ENCODE measurements at regions not wholly inside any gene's neighbourhood (a gene's known extent, or its start where the extent isn't known, plus 50 kb on each side); places are given as distances from the start of the nearest gene placed in this dataset.
"Not testable (repeated sequence)": the region's sequence is repeated elsewhere in the genome, so short reads cannot be mapped to it uniquely, and the experiment has no call there.

DNA sequence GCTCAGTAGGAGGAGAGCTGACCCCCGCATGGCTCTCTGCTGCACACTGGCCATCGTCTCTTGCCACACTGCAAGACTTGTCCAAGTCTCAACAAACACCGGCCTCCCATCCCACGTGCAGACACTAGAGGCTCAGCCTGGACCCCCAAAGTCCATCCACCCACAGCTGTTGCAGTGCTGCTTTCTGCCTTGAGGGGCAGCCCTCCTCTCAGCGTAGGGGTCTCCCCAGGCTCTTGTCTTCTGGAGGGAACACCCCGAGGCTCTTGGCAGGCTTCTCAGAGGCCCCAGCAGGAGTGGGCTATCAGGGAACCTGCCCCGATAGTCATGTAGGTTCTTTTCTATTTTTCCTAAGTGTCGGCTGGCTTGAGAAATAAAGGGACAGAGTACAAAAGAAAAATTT lies 75.5 kb upstream of the MTLN start:
- CTCF ChIA-PET = not testable (repeated sequence)

DNA sequence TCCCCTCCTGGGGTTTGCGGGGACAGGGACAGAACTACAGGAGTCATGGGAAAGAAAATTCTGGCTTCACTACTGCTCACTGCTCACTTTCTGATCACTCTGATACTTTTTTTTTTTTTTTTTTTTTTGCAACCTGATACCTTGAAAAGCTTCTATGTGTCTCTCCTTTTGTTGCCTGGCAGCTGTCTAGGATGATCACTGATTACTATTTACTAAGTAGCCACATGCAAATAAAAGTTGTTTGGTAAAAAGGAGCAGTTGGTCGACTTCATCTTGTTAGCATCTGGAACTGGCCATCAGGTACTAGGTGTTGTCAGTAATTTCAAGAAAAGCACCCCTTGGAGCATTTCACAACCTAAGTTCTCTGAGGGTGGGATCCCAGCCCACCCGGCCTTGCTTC lies 74.9 kb upstream of the MTLN start:
- H3K27me3 Mint-ChIP-seq, POLR2A ChIA-PET, H3K4me3 Mint-ChIP-seq: not testable (repeated sequence)

More for the DNA sequence above, 75.5 kb upstream of the MTLN start:
- DNase-seq; POLR2A ChIA-PET; H3K4me1 Mint-ChIP-seq; H3K27me3 ChIP-seq (ENCODE audit: insufficient read depth, low read length, poor library complexity, severe bottlenecking); H3K4me3 Mint-ChIP-seq; H3K4me1 ChIP-seq (ENCODE audit: insufficient read depth, low read length); H3K9me3 ChIP-seq (ENCODE audit: low read length); H3K27ac ChIP-seq (ENCODE audit: low read depth, low read length); H3K36me3 Mint-ChIP-seq; H3K27me3 Mint-ChIP-seq; H3K36me3 ChIP-seq (ENCODE audit: insufficient read depth, low read length); H3K27ac Mint-ChIP-seq; H3K9me3 Mint-ChIP-seq; H3K4me3 ChIP-seq (ENCODE audit: low read length): not testable (repeated sequence)

DNA sequence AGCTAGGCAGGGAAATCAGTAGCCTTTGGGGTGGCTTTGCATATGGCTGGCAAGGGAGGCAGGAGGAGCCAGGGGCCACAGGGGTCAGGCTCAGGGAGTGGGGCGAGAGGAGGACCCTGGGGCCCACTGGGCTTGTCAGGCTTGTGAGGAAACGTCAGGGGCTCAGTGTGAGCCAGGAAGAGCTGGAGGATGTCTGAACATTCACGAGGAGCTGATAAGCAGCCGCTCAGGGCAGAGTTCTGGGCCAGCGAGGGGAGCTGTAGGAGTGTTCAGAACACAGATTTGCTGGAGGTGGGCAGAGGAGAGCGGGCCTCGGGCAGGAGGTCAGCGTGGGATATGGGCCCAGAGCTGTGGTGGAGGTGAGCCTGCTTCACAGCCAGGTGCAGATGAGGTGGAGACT lies 72.7 kb upstream of the MTLN start:
- POLR2A ChIA-PET; H3K4me3 Mint-ChIP-seq; H3K4me1 ChIP-seq (ENCODE audit: insufficient read depth, low read length); H3K27ac ChIP-seq (ENCODE audit: low read depth, low read length); H3K27me3 ChIP-seq (ENCODE audit: insufficient read depth, low read length, poor library complexity, severe bottlenecking); H3K9me3 ChIP-seq (ENCODE audit: low read length); H3K4me1 Mint-ChIP-seq; CTCF ChIA-PET; DNase-seq; H3K9me3 Mint-ChIP-seq; H3K36me3 Mint-ChIP-seq; H3K27ac Mint-ChIP-seq; H3K36me3 ChIP-seq (ENCODE audit: insufficient read depth, low read length); H3K27me3 Mint-ChIP-seq; H3K4me3 ChIP-seq (ENCODE audit: low read length): not testable (repeated sequence)

More for the DNA sequence above, 74.9 kb upstream of the MTLN start:
- H3K27ac ChIP-seq (ENCODE audit: low read depth, low read length); CTCF ChIA-PET; H3K27me3 ChIP-seq (ENCODE audit: insufficient read depth, low read length, poor library complexity, severe bottlenecking); H3K9me3 ChIP-seq (ENCODE audit: low read length); H3K36me3 Mint-ChIP-seq; H3K9me3 Mint-ChIP-seq; DNase-seq; H3K36me3 ChIP-seq (ENCODE audit: insufficient read depth, low read length); H3K27ac Mint-ChIP-seq; H3K4me1 Mint-ChIP-seq; H3K4me3 ChIP-seq (ENCODE audit: low read length); H3K4me1 ChIP-seq (ENCODE audit: insufficient read depth, low read length): not testable (repeated sequence)

DNA sequence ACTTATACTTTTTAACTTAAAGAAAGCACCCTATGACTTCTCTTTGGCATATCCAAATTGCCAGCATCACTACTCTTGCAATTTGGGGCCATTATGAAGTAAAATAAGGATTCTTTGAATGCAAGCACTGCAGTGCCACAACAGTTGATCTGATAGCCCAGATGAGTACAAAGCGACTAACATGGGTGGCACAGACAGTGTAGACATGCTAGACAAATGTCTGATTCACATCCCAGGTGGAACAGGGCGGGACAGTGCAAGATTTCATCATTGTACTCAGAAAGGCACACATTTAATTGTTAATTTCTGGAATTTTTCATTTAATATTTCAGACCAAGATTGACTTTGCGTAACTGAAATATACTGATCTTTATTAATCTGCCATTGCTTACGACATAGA lies 68.5 kb upstream of the MTLN start:
- CTCF ChIA-PET; H3K4me3 ChIP-seq (ENCODE audit: low read length); DNase-seq; H3K4me3 Mint-ChIP-seq; H3K4me1 ChIP-seq (ENCODE audit: insufficient read depth, low read length); H3K27me3 Mint-ChIP-seq; H3K27ac ChIP-seq (ENCODE audit: low read depth, low read length); H3K27ac Mint-ChIP-seq; H3K36me3 ChIP-seq (ENCODE audit: insufficient read depth, low read length); POLR2A ChIA-PET; H3K9me3 ChIP-seq (ENCODE audit: low read length); H3K9me3 Mint-ChIP-seq; H3K36me3 Mint-ChIP-seq; H3K4me1 Mint-ChIP-seq; H3K27me3 ChIP-seq (ENCODE audit: insufficient read depth, low read length, poor library complexity, severe bottlenecking): not testable (repeated sequence)

DNA sequence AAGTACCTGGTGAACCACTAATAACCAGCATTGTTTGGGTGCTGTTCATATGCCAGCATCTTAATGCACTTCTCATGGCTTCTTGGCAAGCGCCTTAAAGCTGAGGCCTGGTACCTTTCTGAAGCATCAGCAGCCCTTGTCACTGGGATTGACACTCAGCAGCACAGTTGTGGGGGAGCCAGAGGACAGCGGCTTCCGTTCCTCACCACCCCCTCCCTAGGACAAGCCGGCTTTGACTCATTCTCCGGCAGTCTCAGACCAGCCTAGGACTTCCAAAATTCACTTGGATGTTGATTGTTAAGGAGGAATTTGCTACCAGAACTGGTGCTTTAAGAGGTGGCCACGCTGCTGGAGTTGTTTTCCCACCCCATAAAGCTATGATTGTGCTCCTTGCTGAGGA lies 64.7 kb upstream of the MTLN start:
- H3K27me3 ChIP-seq (ENCODE audit: insufficient read depth, low read length, poor library complexity, severe bottlenecking); H3K27ac ChIP-seq (ENCODE audit: low read depth, low read length); H3K27ac Mint-ChIP-seq; H3K4me1 Mint-ChIP-seq; CTCF ChIA-PET; POLR2A ChIA-PET; DNase-seq; H3K36me3 Mint-ChIP-seq; H3K27me3 Mint-ChIP-seq; H3K4me1 ChIP-seq (ENCODE audit: insufficient read depth, low read length); H3K4me3 Mint-ChIP-seq; H3K36me3 ChIP-seq (ENCODE audit: insufficient read depth, low read length); H3K9me3 ChIP-seq (ENCODE audit: low read length); H3K4me3 ChIP-seq (ENCODE audit: low read length); H3K9me3 Mint-ChIP-seq: not testable (repeated sequence)

DNA sequence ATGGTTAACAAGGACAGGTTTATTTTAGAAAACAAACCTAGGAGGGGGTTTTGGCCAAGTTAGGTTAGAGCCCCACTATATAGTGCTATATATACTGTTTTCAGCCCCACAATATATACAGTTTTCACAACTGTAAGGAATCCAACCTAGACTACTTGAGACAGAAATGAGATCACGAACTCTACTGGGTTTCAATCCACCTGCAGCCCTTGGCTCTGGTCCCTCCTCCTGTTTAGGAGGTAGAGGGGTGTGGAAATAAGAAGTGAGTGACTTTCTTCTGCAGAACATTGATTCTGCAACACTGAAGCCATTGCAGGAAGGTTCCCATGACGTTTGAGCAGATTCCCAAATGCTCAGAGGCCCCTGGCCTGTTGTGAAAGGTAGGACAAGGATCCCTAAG lies 63.7 kb upstream of the MTLN start:
- H3K4me3 Mint-ChIP-seq, POLR2A ChIA-PET: not testable (repeated sequence)

DNA sequence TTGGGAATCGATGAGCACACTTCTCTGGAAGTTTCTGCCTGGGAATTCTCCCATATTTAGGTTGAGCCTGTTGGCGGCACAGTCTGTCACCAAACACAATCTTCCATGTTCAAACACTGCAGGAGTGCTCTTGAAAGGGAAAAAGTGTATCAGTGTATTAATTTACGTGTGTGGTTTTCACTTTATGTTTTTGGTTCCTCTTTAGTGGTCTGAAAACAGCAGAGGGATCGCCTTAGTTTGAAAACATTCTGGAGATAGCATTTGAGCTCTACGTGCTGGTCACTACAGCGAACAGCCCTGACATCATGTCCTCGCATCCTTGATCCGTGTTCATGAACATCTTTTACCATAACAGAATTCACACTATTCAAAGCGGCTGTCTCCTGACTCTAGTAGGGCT lies 57.3 kb upstream of the MTLN start:
- DNase-seq; H3K4me1 ChIP-seq (ENCODE audit: insufficient read depth, low read length); H3K27me3 Mint-ChIP-seq; H3K27ac Mint-ChIP-seq; H3K4me1 Mint-ChIP-seq; H3K36me3 ChIP-seq (ENCODE audit: insufficient read depth, low read length); H3K27ac ChIP-seq (ENCODE audit: low read depth, low read length); H3K9me3 ChIP-seq (ENCODE audit: low read length); H3K27me3 ChIP-seq (ENCODE audit: insufficient read depth, low read length, poor library complexity, severe bottlenecking); H3K9me3 Mint-ChIP-seq; H3K4me3 ChIP-seq (ENCODE audit: low read length); H3K4me3 Mint-ChIP-seq; CTCF ChIA-PET; POLR2A ChIA-PET; H3K36me3 Mint-ChIP-seq: not testable (repeated sequence)

More for the DNA sequence above, 63.7 kb upstream of the MTLN start:
- H3K27ac ChIP-seq (ENCODE audit: low read depth, low read length); H3K36me3 ChIP-seq (ENCODE audit: insufficient read depth, low read length); H3K36me3 Mint-ChIP-seq; H3K9me3 ChIP-seq (ENCODE audit: low read length); H3K27ac Mint-ChIP-seq; H3K4me1 ChIP-seq (ENCODE audit: insufficient read depth, low read length); H3K4me1 Mint-ChIP-seq; H3K27me3 Mint-ChIP-seq; H3K4me3 ChIP-seq (ENCODE audit: low read length); DNase-seq; CTCF ChIA-PET; H3K27me3 ChIP-seq (ENCODE audit: insufficient read depth, low read length, poor library complexity, severe bottlenecking); H3K9me3 Mint-ChIP-seq: not testable (repeated sequence)

DNA sequence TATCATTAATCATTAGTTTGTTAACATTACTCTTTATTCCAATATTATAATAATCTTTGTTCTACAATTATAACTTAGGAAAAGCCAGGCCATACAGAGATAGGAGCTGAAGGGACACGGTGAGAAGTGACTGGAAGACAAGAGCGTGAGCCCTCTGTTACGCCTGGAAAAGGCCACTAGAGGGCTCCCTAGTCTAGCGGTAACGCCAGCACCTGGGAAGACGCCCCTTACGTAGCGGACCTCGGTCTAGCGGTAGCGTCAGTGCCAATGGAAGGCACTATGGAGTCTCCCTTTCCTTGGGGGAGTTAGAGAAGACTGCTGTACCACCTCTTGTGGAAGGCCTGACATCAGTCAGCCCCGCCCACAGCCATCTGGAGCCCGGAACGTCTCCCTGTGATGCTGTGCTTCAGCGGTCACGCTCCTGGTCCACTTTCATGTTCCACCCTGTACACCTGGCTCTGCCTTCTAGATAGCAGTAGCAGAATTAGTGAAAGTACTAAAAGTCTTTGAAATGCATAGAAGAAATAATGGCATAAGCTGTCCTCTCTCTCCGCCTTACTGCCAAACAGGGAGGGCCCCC lies 55.6 kb upstream of the MTLN start:
- H3K27me3 Mint-ChIP-seq; DNase-seq; H3K27ac ChIP-seq (ENCODE audit: low read depth, low read length); H3K27me3 ChIP-seq (ENCODE audit: insufficient read depth, low read length, poor library complexity, severe bottlenecking); H3K4me1 Mint-ChIP-seq; H3K4me1 ChIP-seq (ENCODE audit: insufficient read depth, low read length); H3K9me3 Mint-ChIP-seq; H3K36me3 ChIP-seq (ENCODE audit: insufficient read depth, low read length); H3K9me3 ChIP-seq (ENCODE audit: low read length); H3K27ac Mint-ChIP-seq; H3K36me3 Mint-ChIP-seq; H3K4me3 ChIP-seq (ENCODE audit: low read length); POLR2A ChIA-PET; CTCF ChIA-PET: not testable (repeated sequence)
- H3K4me3 Mint-ChIP-seq = peak overlapping the region in 1 of 7 donors; percentile 48

DNA sequence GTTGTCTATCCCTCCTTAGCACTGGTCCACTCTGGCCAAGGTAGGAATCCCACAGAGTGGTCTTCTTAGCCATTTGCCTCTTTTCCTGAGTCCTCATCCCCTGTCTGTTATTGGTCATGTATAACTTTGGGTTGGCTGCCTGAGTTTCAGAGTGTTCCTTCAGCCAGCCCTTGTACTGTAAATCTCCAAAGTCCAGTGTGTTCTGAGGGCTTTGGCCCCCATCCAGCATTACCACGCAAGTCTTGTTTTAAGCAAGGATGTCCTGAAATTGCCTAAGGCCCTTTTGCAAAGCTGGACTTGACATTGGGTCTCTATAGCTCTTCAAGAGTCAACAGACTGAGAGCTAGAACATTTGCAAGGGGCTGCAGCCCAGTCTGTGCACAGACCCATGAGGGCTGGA lies 52.5 kb upstream of the MTLN start:
- H3K9me3 ChIP-seq (ENCODE audit: low read length); H3K27ac ChIP-seq (ENCODE audit: low read depth, low read length); H3K27ac Mint-ChIP-seq; H3K27me3 ChIP-seq (ENCODE audit: insufficient read depth, low read length, poor library complexity, severe bottlenecking); H3K4me1 ChIP-seq (ENCODE audit: insufficient read depth, low read length); H3K4me3 Mint-ChIP-seq; DNase-seq; H3K4me1 Mint-ChIP-seq; H3K9me3 Mint-ChIP-seq; H3K36me3 ChIP-seq (ENCODE audit: insufficient read depth, low read length); CTCF ChIA-PET; POLR2A ChIA-PET; H3K27me3 Mint-ChIP-seq; H3K4me3 ChIP-seq (ENCODE audit: low read length); H3K36me3 Mint-ChIP-seq: not testable (repeated sequence)
